ENCODE measurements at regions not wholly inside any gene's neighbourhood (a gene's known extent, or its start where the extent isn't known, plus 50 kb on each side); places are given as distances from the start of the nearest gene placed in this dataset.
"Not testable (repeated sequence)": the region's sequence is repeated elsewhere in the genome, so short reads cannot be mapped to it uniquely, and the experiment has no call there.

- H3K9me3 Mint-ChIP-seq = no peaks in the 10 kb centered on the region
- 92 to 96% methylated on average over 2 to 3 of the region's 3 CpGs for WGBS, 2 experiments (ENCODE audit: insufficient coverage in 1 of 2, insufficient read length in 1 of 2)
Measured at GRCh38 chr4:116302990-116303735, 782.2 kb downstream of the TRAM1L1 start.

GRCh38 chr4:116275006-116275405 is 810.4 kb downstream of the TRAM1L1 start:
- no peaks in the 10 kb centered on the region for H3K36me3 ChIP-seq (ENCODE audit: control insufficient read depth, insufficient read depth, low read length)
- H3K4me1 Mint-ChIP-seq = no peaks in the 10 kb centered on the region
- no peak overlapping the region for H3K27ac ChIP-seq (ENCODE audit: low read depth, low read length)
- no peak overlapping the region for H3K4me3 Mint-ChIP-seq
- H3K27ac Mint-ChIP-seq = peak overlapping the region; percentile 14
- WGBS, 2 experiments (ENCODE audit: insufficient coverage in 1 of 2, insufficient read length in 1 of 2) = 89% methylated on average over 2 of the region's 2 CpGs; no CpG with 5 or more reads in 1 of the 2 experiments
- no peaks in the 10 kb centered on the region for H3K9me3 Mint-ChIP-seq
- H3K9ac ChIP-seq (ENCODE audit: extremely low read depth, low read length, poor library complexity, severe bottlenecking) = no peak overlapping the region
- TF ChIP-seq, protein P1, sequence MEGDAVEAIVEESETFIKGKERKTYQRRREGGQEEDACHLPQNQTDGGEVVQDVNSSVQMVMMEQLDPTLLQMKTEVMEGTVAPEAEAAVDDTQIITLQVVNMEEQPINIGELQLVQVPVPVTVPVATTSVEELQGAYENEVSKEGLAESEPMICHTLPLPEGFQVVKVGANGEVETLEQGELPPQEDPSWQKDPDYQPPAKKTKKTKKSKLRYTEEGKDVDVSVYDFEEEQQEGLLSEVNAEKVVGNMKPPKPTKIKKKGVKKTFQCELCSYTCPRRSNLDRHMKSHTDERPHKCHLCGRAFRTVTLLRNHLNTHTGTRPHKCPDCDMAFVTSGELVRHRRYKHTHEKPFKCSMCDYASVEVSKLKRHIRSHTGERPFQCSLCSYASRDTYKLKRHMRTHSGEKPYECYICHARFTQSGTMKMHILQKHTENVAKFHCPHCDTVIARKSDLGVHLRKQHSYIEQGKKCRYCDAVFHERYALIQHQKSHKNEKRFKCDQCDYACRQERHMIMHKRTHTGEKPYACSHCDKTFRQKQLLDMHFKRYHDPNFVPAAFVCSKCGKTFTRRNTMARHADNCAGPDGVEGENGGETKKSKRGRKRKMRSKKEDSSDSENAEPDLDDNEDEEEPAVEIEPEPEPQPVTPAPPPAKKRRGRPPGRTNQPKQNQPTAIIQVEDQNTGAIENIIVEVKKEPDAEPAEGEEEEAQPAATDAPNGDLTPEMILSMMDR (conservative IDR thresholded peaks at IDR 0.05) = no peak
- no peak for DNase-seq
- H3K4me1 ChIP-seq (ENCODE audit: control insufficient read depth, insufficient read depth, low read length) = no peaks in the 10 kb centered on the region
- H3K9me3 ChIP-seq (ENCODE audit: control insufficient read depth, low read length) = no peaks in the 10 kb centered on the region
- no peaks in the 10 kb centered on the region for H3K27me3 ChIP-seq (ENCODE audit: control insufficient read depth, insufficient read depth, low read length, poor library complexity, severe bottlenecking)
- no peak overlapping the region for H3K4me3 ChIP-seq (ENCODE audit: low read length)
- no peaks in the 10 kb centered on the region for H3K27me3 Mint-ChIP-seq (ENCODE audit: insufficient read depth)
- no peaks in the 10 kb centered on the region for H3K36me3 Mint-ChIP-seq (ENCODE audit: low read depth)

More at GRCh38 chr4:116302990-116303735, 782.2 kb downstream of the TRAM1L1 start:
- Mint-ChIP-seq H3K27ac (no peak overlapping the region), H3K4me3 (no peak overlapping the region), H3K36me3 (ENCODE audit: low read depth) (no peaks in the 10 kb centered on the region), H3K27me3 (ENCODE audit: insufficient read depth) (no peaks in the 10 kb centered on the region), H3K4me1 (no peaks in the 10 kb centered on the region)
- TF ChIP-seq, protein P1 (conservative IDR thresholded peaks at IDR 0.05) = no peak
- H3K9ac ChIP-seq (ENCODE audit: extremely low read depth, low read length, poor library complexity, severe bottlenecking) = no peak overlapping the region
- no peaks in the 10 kb centered on the region for H3K27me3 ChIP-seq (ENCODE audit: control insufficient read depth, insufficient read depth, low read length, poor library complexity, severe bottlenecking)
- H3K4me1 ChIP-seq (ENCODE audit: control insufficient read depth, insufficient read depth, low read length) = no peaks in the 10 kb centered on the region
- no peaks in the 10 kb centered on the region for H3K9me3 ChIP-seq (ENCODE audit: control insufficient read depth, low read length)
- no peak overlapping the region for H3K4me3 ChIP-seq (ENCODE audit: low read length)
- no peak overlapping the region for H3K27ac ChIP-seq (ENCODE audit: low read depth, low read length)
- no peak for DNase-seq
- no peaks in the 10 kb centered on the region for H3K36me3 ChIP-seq (ENCODE audit: control insufficient read depth, insufficient read depth, low read length)

DNA sequence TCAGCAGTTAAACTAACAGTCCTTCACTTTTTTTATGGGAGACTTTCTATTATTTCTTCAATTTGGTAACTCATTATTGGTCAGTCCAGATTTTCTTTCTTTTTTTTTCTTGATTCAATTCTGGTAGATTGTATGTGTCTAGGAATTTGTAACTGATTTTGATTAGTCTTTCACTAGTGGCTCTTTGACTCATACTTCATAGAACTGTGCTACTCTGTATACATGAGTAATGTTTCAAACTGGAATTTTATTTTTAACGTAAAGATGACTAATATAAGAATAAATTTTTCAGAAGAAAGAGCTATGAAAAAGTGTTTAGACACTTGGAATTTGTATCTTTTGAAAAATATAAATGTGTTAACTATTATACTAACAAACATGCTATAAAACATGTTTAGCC is 813.0 kb downstream of the TRAM1L1 start:
- H3K9me3 ChIP-seq (ENCODE audit: control insufficient read depth, low read length) = no peaks in the 10 kb centered on the region
- DNase-seq = no peak
- Mint-ChIP-seq H3K36me3 (ENCODE audit: low read depth) (no peaks in the 10 kb centered on the region), H3K4me3 (no peak overlapping the region), H3K27me3 (ENCODE audit: insufficient read depth) (no peaks in the 10 kb centered on the region), H3K4me1 (no peaks in the 10 kb centered on the region), H3K27ac (no peak overlapping the region), H3K9me3 (no peaks in the 10 kb centered on the region)
- TF ChIP-seq, protein P1 (conservative IDR thresholded peaks at IDR 0.05) = no peak
- 60% methylated on average over 1 of the region's 1 CpG; no CpG with 5 or more reads in 1 of the 2 experiments for WGBS, 2 experiments (ENCODE audit: insufficient coverage in 1 of 2, insufficient read length in 1 of 2)
- H3K9ac ChIP-seq (ENCODE audit: extremely low read depth, low read length, poor library complexity, severe bottlenecking) = no peak overlapping the region
- no peaks in the 10 kb centered on the region for H3K36me3 ChIP-seq (ENCODE audit: control insufficient read depth, insufficient read depth, low read length)
- no peaks in the 10 kb centered on the region for H3K4me1 ChIP-seq (ENCODE audit: control insufficient read depth, insufficient read depth, low read length)
- no peak overlapping the region for H3K27ac ChIP-seq (ENCODE audit: low read depth, low read length)
- no peak overlapping the region for H3K4me3 ChIP-seq (ENCODE audit: low read length)
- H3K27me3 ChIP-seq (ENCODE audit: control insufficient read depth, insufficient read depth, low read length, poor library complexity, severe bottlenecking) = no peaks in the 10 kb centered on the region

DNA sequence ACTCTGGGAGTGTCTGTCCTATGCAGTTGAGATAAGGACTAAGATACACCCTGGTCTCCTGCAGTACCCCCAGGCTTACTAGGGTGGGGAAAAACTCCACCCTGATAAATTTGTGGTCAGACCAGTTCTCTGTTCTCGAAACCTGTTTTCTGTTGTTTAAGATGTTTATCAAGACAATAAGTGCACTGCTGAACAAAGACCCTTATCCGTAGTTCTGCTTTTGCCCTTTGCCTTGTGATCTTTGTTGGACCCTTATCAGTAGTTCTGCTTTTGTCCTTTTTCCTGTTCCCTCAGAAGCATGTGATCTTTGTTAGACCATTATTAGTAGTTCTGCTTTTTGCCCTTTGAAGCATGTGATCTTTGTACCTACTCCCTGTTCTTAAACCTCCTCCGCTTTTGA is 824.4 kb downstream of the TRAM1L1 start:
- H3K27me3 Mint-ChIP-seq (ENCODE audit: insufficient read depth); H3K4me3 Mint-ChIP-seq: not testable (repeated sequence)
- WGBS, 2 experiments (ENCODE audit: insufficient coverage in 1 of 2, insufficient read length in 1 of 2) = 71 to 82% methylated on average over 2 to 3 of the region's 3 CpGs

More for the DNA sequence above, 824.4 kb downstream of the TRAM1L1 start:
- peaks cover 33% of the 10 kb centered on the region for H3K9me3 ChIP-seq (ENCODE audit: control insufficient read depth, low read length)
- H3K9ac ChIP-seq (ENCODE audit: extremely low read depth, low read length, poor library complexity, severe bottlenecking); H3K36me3 ChIP-seq (ENCODE audit: control insufficient read depth, insufficient read depth, low read length); DNase-seq; H3K4me1 Mint-ChIP-seq; H3K4me1 ChIP-seq (ENCODE audit: control insufficient read depth, insufficient read depth, low read length); H3K27me3 ChIP-seq (ENCODE audit: control insufficient read depth, insufficient read depth, low read length, poor library complexity, severe bottlenecking); H3K27ac ChIP-seq (ENCODE audit: low read depth, low read length); H3K36me3 Mint-ChIP-seq (ENCODE audit: low read depth); H3K4me3 ChIP-seq (ENCODE audit: low read length); H3K27ac Mint-ChIP-seq: not testable (repeated sequence)
- peaks cover 53% of the 10 kb centered on the region for H3K9me3 Mint-ChIP-seq

All from endodermal cell (in vitro differentiated cells).